H1 (cell line): ENCODE measurements at regions not wholly inside any gene's neighbourhood (a gene's known extent, or its start where the extent isn't known, plus 50 kb on each side); places are given as distances from the start of the nearest gene placed in this dataset.

ENCODE experiments used
- CTCF ChIA-PET: fragments of 300-600 bp; sonication (Branson Sonifier 250); formaldehyde crosslinking; loops from one replicate; lab custom pipeline; 2021; ENCODE audit not compliant: partially characterized antibody; lab: Charles Lee
- POLR2A ChIA-PET: fragments of 300-600 bp; sonication (Branson Sonifier 250); formaldehyde crosslinking; loops from one replicate; lab custom pipeline; 2021; ENCODE audit warnings: inconsistent platforms; ENCODE audit not compliant: partially characterized antibody; lab: Charles Lee
- DNase-seq, 2 experiments: peaks; one replicate each; pipeline versions ENCODE4 v3.0.0 to v3.0.0-alpha.2; 2010 to 2022; ENCODE audit warnings: low spot score in 2 of 2, low read depth in 1 of 2, mixed read lengths in 1 of 2
- FAIRE-seq: peaks from 2 replicates; lab custom pipeline; 2011; peaks lifted over from hg19 to GRCh38; lab: Jason Lieb, UNC
- H2AFZ ChIP-seq: 2 replicates; pipeline ENCODE4 v1.8.1; 2012; ENCODE audit warnings: low read length, inconsistent platforms
- H2AK5ac ChIP-seq: 2 replicates; pipeline ENCODE4 v1.6.1; 2013; ENCODE audit warnings: low read depth, low read length
- H2BK120ac ChIP-seq: replicated peaks from 2 replicates; pipeline ENCODE3; 2013; ENCODE audit warnings: low read depth, low read length, inconsistent platforms
- H2BK12ac ChIP-seq: 2 replicates; pipeline ENCODE4 v1.6.1; 2013; ENCODE audit warnings: low read depth, low read length
- H2BK15ac ChIP-seq: 2 replicates; pipeline ENCODE4 v1.6.1; 2013; ENCODE audit warnings: low read length
- H2BK20ac ChIP-seq: 2 replicates; pipeline ENCODE4 v1.6.1; 2013; ENCODE audit warnings: low read length
- H2BK5ac ChIP-seq: 2 replicates; pipeline ENCODE4 v1.6.1; 2013; ENCODE audit warnings: low read depth, low read length
- H3K14ac ChIP-seq: 2 replicates; pipeline ENCODE4 v1.6.1; 2013; ENCODE audit warnings: inconsistent platforms; ENCODE audit not compliant: insufficient read length
- H3K18ac ChIP-seq: 2 replicates; pipeline ENCODE4 v1.6.1; 2013; ENCODE audit warnings: low read length; ENCODE audit errors: extremely low read depth
- H3K23ac ChIP-seq: 2 replicates; pipeline ENCODE4 v1.6.1; 2013; ENCODE audit warnings: inconsistent platforms; ENCODE audit not compliant: insufficient read length
- H3K23me2 ChIP-seq: 2 replicates; pipeline ENCODE4 v1.6.1; 2013; ENCODE audit warnings: low read depth, low read length
- H3K27ac ChIP-seq: 2 replicates; pipeline ENCODE4 v1.6.1; 2011; ENCODE audit warnings: low read depth, low read length, inconsistent platforms
- H3K27me3 ChIP-seq, 4 experiments: replicated peaks in 1 of 4; 1 replicate in 1 of 4; 2 replicates in 3 of 4; pipeline versions ENCODE4 v1.6.1 to v1.8.1; 2011 to 2013; ENCODE audit warnings: low read length in 3 of 4, mild to moderate bottlenecking in 3 of 4, inconsistent platforms in 2 of 4, mixed read lengths in 2 of 4, moderate library complexity in 1 of 4; ENCODE audit not compliant: control insufficient read depth in 3 of 4, insufficient read depth in 3 of 4; ENCODE audit errors: extremely low read depth in 1 of 4
- H3K36me3 ChIP-seq, 4 experiments: 2 replicates each; pipeline versions ENCODE4 v1.6.1 to v1.8.1; 2011 to 2013; ENCODE audit warnings: mild to moderate bottlenecking in 4 of 4, low read length in 3 of 4, moderate library complexity in 2 of 4, control low read depth in 1 of 4, inconsistent platforms in 1 of 4; ENCODE audit not compliant: insufficient read depth in 4 of 4, control insufficient read depth in 2 of 4
- H3K4ac ChIP-seq: replicated peaks from 2 replicates; pipeline ENCODE3; 2013; ENCODE audit warnings: low read length, low read depth, mixed read lengths, inconsistent platforms; ENCODE audit not compliant: insufficient read length
- H3K4me1 ChIP-seq, 4 experiments: replicated peaks in 1 of 4; 1 replicate in 1 of 4; 2 replicates in 3 of 4; pipeline versions ENCODE4 v1.6.1 to v1.8.1; 2011 to 2013; ENCODE audit warnings: low read length in 3 of 4, inconsistent platforms in 2 of 4, mixed read lengths in 1 of 4; ENCODE audit not compliant: insufficient read depth in 4 of 4, control insufficient read depth in 3 of 4
- H3K4me2 ChIP-seq, 2 experiments: 2 replicates each; pipeline versions ENCODE4 v1.6.1 to v1.8.1; 2011 to 2013; ENCODE audit warnings: low read depth in 2 of 2, low read length in 2 of 2, control low read depth in 1 of 2, inconsistent platforms in 1 of 2, mild to moderate bottlenecking in 1 of 2; ENCODE audit not compliant: insufficient read depth in 1 of 2
- H3K4me3 ChIP-seq, 4 experiments: fragments of 200-600, 300-600 bp in 1 of 4; sonication (generic), shearing (Covaris generic), sonication (Bioruptor Twin) in 1 of 4; 2 replicates each; pipeline versions ENCODE4 v1.5.1 to v1.8.1; 2011 to 2016; ENCODE audit warnings: low read length in 4 of 4, low read depth in 3 of 4, control low read depth in 2 of 4, inconsistent platforms in 2 of 4, mild to moderate bottlenecking in 2 of 4, mixed read lengths in 1 of 4, moderate library complexity in 1 of 4; ENCODE audit not compliant: insufficient read depth in 2 of 4; ENCODE audit errors: extremely low read depth in 1 of 4
- H3K56ac ChIP-seq: replicated peaks from 2 replicates; pipeline ENCODE3; 2013; ENCODE audit warnings: low read depth, mild to moderate bottlenecking, mixed read lengths, low read length, inconsistent platforms; ENCODE audit not compliant: insufficient read length
- H3K79me1 ChIP-seq: 2 replicates; pipeline ENCODE4 v1.6.1; 2013; ENCODE audit warnings: low read depth, low read length, control low read depth
- H3K79me2 ChIP-seq, 2 experiments: 2 replicates each; pipeline versions ENCODE4 v1.6.1 to v1.8.1; 2012 to 2013; ENCODE audit warnings: low read length in 2 of 2, mild to moderate bottlenecking in 2 of 2, inconsistent platforms in 1 of 2; ENCODE audit not compliant: insufficient read depth in 2 of 2, control insufficient read depth in 1 of 2
- H3K9ac ChIP-seq, 4 experiments: replicated peaks in 1 of 4; 1 replicate in 1 of 4; 2 replicates in 3 of 4; pipeline versions ENCODE4 v1.6.1 to v1.8.1; 2011 to 2013; ENCODE audit warnings: low read depth in 3 of 4, low read length in 3 of 4, control low read depth in 2 of 4, mild to moderate bottlenecking in 2 of 4, moderate library complexity in 2 of 4, inconsistent platforms in 1 of 4; ENCODE audit errors: extremely low read depth in 1 of 4
- H3K9me3 ChIP-seq, 2 experiments: 2 replicates each; pipeline versions ENCODE4 v1.6.1 to v1.8.1; 2012 to 2013; ENCODE audit warnings: mild to moderate bottlenecking in 2 of 2, moderate library complexity in 2 of 2, control low read depth in 1 of 2, inconsistent platforms in 1 of 2, low read depth in 1 of 2, low read length in 1 of 2, mixed read lengths in 1 of 2; ENCODE audit not compliant: insufficient read depth in 2 of 2
- H4K20me1 ChIP-seq, 2 experiments: replicated peaks in 1 of 2; 2 replicates each; pipeline versions ENCODE3 to v1.8.1; 2011 to 2013; ENCODE audit warnings: inconsistent platforms in 2 of 2, low read length in 2 of 2, mild to moderate bottlenecking in 1 of 2; ENCODE audit not compliant: insufficient read depth in 2 of 2, control insufficient read depth in 1 of 2
- H4K5ac ChIP-seq: 2 replicates; pipeline ENCODE4 v1.6.1; 2013; ENCODE audit warnings: low read length, low read depth, mixed read lengths, inconsistent platforms; ENCODE audit not compliant: insufficient read length
- H4K8ac ChIP-seq: 2 replicates; pipeline ENCODE4 v1.8.0; 2013; ENCODE audit warnings: mild to moderate bottlenecking, moderate library complexity, low read length, inconsistent platforms; ENCODE audit not compliant: insufficient read depth; ENCODE audit errors: extremely low read depth
- H4K91ac ChIP-seq: replicated peaks from 2 replicates; pipeline ENCODE3; 2013; ENCODE audit warnings: low read length, mixed read lengths, inconsistent platforms; ENCODE audit not compliant: insufficient read length
- BCL11A ChIP-seq, 2 experiments: IDR thresholded peaks; one replicate each; pipeline ENCODE4 v1.6.1; 2011; ENCODE audit warnings: low read depth in 2 of 2, low read length in 2 of 2, mild to moderate bottlenecking in 2 of 2
- BRCA1 ChIP-seq: IDR thresholded peaks from 2 replicates; pipeline ENCODE4 v1.6.1; 2012; ENCODE audit warnings: low read depth, low read length, improper control_type of control experiment
- EGR1 ChIP-seq: IDR thresholded peaks from 2 replicates; pipeline ENCODE4 v1.6.1; 2011; ENCODE audit warnings: low read depth, low read length, borderline replicate concordance
- EP300 ChIP-seq, 2 experiments: IDR thresholded peaks; 1 replicate in 1 of 2; 2 replicates in 1 of 2; pipeline ENCODE4 v1.6.1; 2011 to 2012; ENCODE audit warnings: low read depth in 2 of 2, low read length in 2 of 2, mild to moderate bottlenecking in 2 of 2, borderline replicate concordance in 1 of 2, inconsistent platforms in 1 of 2, moderate library complexity in 1 of 2
- GABPA ChIP-seq: IDR thresholded peaks from 2 replicates; pipeline ENCODE4 v1.6.1; 2011; ENCODE audit warnings: mild to moderate bottlenecking, low read length, moderate library complexity, borderline replicate concordance; ENCODE audit not compliant: insufficient read depth
- KDM5A ChIP-seq: fragments of 200-600 bp; IDR thresholded peaks from 2 replicates; pipeline ENCODE4 v1.7.1; 2012; ENCODE audit warnings: mild to moderate bottlenecking, low read length, inconsistent platforms, mixed read lengths
- MAFK ChIP-seq: IDR thresholded peaks from 2 replicates; pipeline ENCODE4 v1.6.1; 2012; ENCODE audit warnings: low read depth, mild to moderate bottlenecking, improper control_type of control experiment, low read length
- SAP30 ChIP-seq: fragments of 300-600 bp; sonication (generic); IDR thresholded peaks from 2 replicates; pipeline ENCODE4 v1.7.1; 2012; ENCODE audit warnings: low read length, moderate library complexity, mild to moderate bottlenecking, inconsistent platforms; ENCODE audit not compliant: insufficient read depth, insufficient replicate concordance
- SP2 ChIP-seq: IDR thresholded peaks from 2 replicates; pipeline ENCODE4 v1.6.1; 2012; ENCODE audit warnings: mild to moderate bottlenecking, low read length, inconsistent platforms
- TAF1 ChIP-seq: IDR thresholded peaks from 2 replicates; pipeline ENCODE4 v1.6.1; 2011; ENCODE audit warnings: mild to moderate bottlenecking, low read depth, low read length
- ZNF274 ChIP-seq: IDR thresholded peaks from 2 replicates; pipeline ENCODE4 v1.7.0; 2012; ENCODE audit warnings: low read length, borderline replicate concordance; ENCODE audit errors: extremely low read depth
- WGBS, 2 experiments: shearing (Covaris generic) in 1 of 2; methylation state at CpG; one replicate each; pipeline versions ENCODE4 v1.1.6 to v1.1.7; 2013 to 2015; ENCODE audit warnings: low lambda C conversion rate in 2 of 2, mixed read lengths in 2 of 2, inconsistent platforms in 1 of 2, low coverage in 1 of 2, missing lambda C conversion rate in 1 of 2; ENCODE audit not compliant: insufficient replicate concordance in 2 of 2, insufficient coverage in 1 of 2, insufficient read length in 1 of 2; ENCODE audit errors: extremely low coverage in 1 of 2, missing lambda C conversion rate in 1 of 2; 5-methylcytosine and 5-hydroxymethylcytosine counted together
- TF ChIP-seq, protein P1 (sequence below): IDR thresholded peaks from 2 replicates; pipeline ENCODE4 v1.6.1; 2011; ENCODE audit warnings: low read depth, mild to moderate bottlenecking, low read length; ENCODE audit not compliant: insufficient read depth

DNA sequence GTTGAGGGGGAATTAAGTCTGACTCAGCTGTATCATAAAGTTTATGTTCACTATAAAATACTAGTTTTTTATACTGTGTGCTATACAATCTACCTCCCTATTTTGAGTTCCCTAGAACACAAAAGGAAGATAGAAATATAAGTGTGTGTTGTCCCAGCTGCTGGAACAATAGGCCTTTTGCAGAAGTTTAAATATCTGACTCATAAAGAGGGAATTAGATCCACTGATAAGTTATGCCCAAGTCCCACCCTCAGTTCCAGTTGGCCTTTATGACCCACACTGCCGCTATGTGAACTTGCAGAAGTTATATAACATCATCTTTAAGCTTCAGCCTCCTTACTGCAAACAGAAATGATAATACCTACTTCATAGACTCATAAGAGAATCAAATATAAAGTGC lies 88.5 kb upstream of the DAB2 start:
- Histone ChIP-seq H3K27ac (no peak overlapping the region), H3K4me2 (no peak overlapping the region), H4K8ac (no peak overlapping the region), H3K23ac (no peak overlapping the region), H3K79me2 (no peaks in the 10 kb centered on the region), H2AK5ac (no peak overlapping the region), H2BK12ac (no peak overlapping the region), H3K23me2 (no peaks in the 10 kb centered on the region), H4K91ac (no peak overlapping the region), H4K20me1 (no peaks in the 10 kb centered on the region), H3K9me3 (no peaks in the 10 kb centered on the region), H3K4me1 (peaks cover 0 to 6% (median under 1%) of the 10 kb centered on the region in 4 experiments; a peak in 2 of 7 replicates), H3K56ac (no peak overlapping the region), H3K36me3 (no peaks in the 10 kb centered on the region), H3K14ac (no peak overlapping the region), H4K5ac (no peak overlapping the region), H3K18ac (no peak overlapping the region), H2BK15ac (no peak overlapping the region), H3K79me1 (no peaks in the 10 kb centered on the region), H3K4ac (no peak overlapping the region), H3K4me3 (no peak overlapping the region), H2BK20ac (no peak overlapping the region), H2BK5ac (no peak overlapping the region), H2AFZ (no peak overlapping the region), H2BK120ac (no peak overlapping the region), H3K27me3 (no peaks in the 10 kb centered on the region), H3K9ac (no peak overlapping the region)
- DNase-seq (no peak), FAIRE-seq (no peak)
- ChIA-PET POLR2A (no interaction called here), CTCF (interaction anchor here (0.6 to 1.1 kb wide), 4 partner anchors 11 to 141 kb away, joined by 3 to 4 read pairs (median 4); no protein-coding TSS in a partner anchor)
- 94% methylated on average over 1 of the region's 1 CpG; no CpG with 5 or more reads in 1 of the 2 experiments for WGBS, 2 experiments
- TF ChIP-seq SP2 = no peak
- no peak for TF ChIP-seq TAF1
- TF ChIP-seq ZNF274 = no peak
- TF ChIP-seq GABPA = no peak
- TF ChIP-seq EGR1 = no peak
- TF ChIP-seq SAP30 = no peak
- TF ChIP-seq MAFK = no peak
- TF ChIP-seq BCL11A (IDR thresholded peaks at IDR 0.05; ENCODE audit: low read depth in 2 of 2, low read length in 2 of 2) = no peak
- TF ChIP-seq, protein P1, sequence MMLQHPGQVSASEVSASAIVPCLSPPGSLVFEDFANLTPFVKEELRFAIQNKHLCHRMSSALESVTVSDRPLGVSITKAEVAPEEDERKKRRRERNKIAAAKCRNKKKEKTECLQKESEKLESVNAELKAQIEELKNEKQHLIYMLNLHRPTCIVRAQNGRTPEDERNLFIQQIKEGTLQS = no peak
- no peak for TF ChIP-seq KDM5A
- no peak for TF ChIP-seq BRCA1
- TF ChIP-seq EP300 (IDR thresholded peaks at IDR 0.05; ENCODE audit: borderline replicate concordance in 1 of 2, low read depth in 2 of 2, low read length in 2 of 2) = no peak
